GM18870 (cell line): ENCODE measurements at regions not wholly inside any gene's neighbourhood (a gene's known extent, or its start where the extent isn't known, plus 50 kb on each side); places are given as distances from the start of the nearest gene placed in this dataset.
"Not testable (repeated sequence)": the region's sequence is repeated elsewhere in the genome, so short reads cannot be mapped to it uniquely, and the experiment has no call there.

Experiments used
- ATAC-seq: cut with Tn5 transposase; IDR thresholded peaks from one replicate; pipeline ENCODE4 v1.9.1; 2021; ENCODE audit warnings: moderate library complexity; ENCODE audit not compliant: unreplicated experiment

DNA sequence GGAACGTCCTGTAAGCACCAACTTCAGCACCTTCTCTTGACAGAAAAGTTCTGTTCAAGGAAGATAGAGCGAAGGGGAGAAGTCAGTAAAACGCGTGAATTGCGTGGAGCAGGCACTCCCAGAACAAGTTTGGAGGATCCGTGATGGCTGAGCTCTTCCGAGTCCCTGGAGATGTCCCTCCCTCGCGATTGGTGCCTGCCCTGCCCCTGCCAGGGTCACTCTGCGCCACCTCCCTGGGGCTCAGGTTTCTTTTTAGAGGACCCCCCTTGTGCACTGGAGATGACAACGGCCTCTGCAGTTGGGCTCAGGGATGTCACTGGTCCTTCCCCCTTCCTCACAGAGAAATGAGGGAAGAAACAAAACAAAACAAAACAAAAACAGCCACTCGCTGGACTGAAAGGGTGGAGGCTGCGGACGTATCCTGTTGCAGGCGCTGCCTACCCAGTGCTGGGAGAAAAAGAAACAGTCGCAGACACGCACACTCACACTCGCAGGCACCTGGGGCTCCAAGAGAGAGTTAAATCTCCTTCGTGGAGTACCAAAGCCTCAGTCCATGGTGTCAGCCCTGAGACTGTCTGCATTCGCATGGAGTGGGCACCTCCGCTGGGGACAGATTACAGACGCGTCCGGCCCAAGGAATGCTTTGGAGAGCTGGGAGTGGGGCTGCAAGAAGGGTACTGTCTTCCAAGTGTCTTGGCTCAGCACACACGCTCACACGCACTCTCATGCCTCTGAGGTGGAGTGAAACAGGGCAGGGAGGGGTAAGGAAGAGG, 512.7 kb downstream of the SLCO4C1 start:
- no peak for ATAC-seq

DNA sequence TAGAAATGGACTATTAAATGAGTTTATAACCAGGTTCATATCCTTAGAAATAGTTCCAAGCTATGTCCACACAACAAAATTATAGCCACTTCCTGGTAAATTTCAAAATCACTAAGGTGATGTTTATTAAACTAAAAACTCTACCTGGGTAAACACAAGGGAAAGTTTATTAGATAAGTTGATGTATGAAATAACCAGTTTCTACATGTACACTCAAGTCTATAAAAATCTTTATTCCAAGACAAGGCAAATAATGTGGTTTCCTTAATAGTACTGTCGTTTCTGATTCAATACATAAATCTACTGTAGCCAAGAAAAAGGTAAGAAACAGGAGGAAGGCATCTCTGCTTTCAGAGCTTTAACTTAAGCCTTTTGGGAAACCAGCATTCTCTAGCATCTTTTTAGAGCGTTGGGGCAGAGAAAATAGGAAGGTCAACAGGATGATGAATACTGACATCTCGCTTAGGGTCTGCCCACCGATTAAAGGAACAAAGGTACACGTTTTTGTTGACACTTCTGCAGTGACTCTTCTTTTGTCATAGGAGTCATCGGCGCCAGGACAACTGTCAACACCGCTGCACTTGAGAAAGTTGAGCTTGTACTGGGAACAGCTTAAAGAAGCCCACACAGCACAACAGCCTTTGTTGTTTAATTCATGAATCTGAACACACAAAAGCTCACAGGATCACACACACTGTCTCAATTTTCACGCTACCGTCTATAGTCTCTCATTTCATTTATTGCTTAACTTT, 513.6 kb downstream of the SLCO4C1 start:
- no peak for ATAC-seq

GRCh38 chr5:101751105-101751504, 545.0 kb downstream of the SLCO4C1 start:
- ATAC-seq: no peak

DNA sequence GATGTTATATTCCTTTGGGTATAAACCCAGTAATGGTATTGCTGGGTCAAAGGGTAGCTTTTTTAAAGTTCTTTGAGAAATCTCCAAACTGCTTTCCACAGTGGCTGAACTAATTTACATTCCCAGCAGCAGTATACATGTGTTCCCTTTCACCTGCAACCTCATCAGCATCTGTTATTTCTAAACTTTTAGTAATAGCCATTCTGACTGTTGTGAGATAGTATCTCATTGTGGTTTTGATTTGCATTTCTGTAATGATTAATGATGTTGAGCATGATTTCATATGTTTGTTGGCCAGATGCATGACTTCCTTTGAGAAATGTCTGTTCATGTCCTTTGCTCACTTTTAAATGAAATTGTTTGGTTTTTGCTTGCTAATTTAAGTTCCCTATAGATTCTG, 553.1 kb downstream of the SLCO4C1 start:
- peak; percentile 46 for ATAC-seq

- ATAC-seq: no peak
These were observed 567.2 kb downstream of the SLCO4C1 start for GRCh38 chr5:101728933-101729332.

DNA sequence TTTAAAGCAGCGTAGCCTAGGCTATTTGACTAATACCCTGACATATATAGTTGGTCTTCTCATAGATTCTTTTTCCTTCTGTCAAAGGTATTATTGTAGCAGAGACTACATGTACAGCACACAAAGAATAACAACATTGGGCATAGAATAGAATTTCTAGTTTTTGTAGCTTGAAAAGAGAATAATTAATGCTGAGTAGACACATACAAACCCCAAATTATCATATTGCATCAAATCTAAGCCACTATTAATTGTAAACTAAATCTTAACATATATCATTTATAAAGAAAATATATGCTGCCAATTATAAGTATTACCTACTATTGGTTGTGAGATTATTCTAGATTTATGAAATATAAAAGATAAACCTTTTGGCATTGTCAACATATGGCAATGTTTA, 574.5 kb downstream of the SLCO4C1 start:
- no peak for ATAC-seq

GRCh38 chr5:101720033-101720432, 576.1 kb downstream of the SLCO4C1 start:
- ATAC-seq: no peak

DNA sequence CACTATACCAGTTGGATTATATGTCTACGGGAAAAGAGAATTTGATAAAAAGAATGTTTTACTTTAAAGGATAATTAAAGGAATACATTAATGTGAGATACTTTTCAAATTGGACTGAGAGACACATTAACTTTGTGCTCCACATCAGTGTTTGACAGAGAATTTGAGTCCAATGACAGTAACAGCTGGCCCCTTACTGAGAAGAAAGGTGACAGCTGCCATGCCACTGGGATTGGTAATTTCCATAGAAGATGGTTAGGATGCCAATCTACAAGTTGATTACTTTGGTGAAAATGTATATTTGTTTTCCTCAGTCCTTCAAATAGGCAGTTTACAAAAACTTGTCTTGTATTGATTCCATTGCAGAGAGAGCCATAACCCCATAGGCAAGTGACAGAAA, 578.4 kb downstream of the SLCO4C1 start:
- no peak for ATAC-seq

GRCh38 chr5:101716941-101717340, 579.1 kb downstream of the SLCO4C1 start:
- no peak for ATAC-seq

DNA sequence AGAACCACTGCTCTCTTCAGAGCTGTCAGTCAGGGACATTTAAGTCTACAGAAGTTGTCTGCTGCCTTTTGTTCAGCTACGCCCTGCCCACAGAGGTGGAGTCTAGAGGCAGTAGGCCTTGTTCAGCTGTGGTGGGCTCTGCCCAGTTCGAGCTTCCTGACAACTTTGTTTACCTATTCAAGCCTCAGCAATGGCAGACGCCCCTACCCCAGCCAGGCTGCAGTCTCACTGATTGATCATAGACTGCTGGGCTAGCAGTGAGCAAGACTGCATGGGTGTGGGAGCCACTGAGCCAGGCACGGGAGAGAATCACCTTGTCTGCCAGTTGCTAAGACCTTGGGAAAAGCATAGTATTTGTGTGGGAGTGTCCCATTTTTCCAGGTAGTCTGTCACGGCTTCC, 580.3 kb downstream of the SLCO4C1 start:
- ATAC-seq: not testable (repeated sequence)

GRCh38 chr5:101689306-101689705, 606.8 kb downstream of the SLCO4C1 start:
- no peak for ATAC-seq

- no peak for ATAC-seq
These were observed 607.9 kb downstream of the SLCO4C1 start for GRCh38 chr5:101688156-101688555.

DNA sequence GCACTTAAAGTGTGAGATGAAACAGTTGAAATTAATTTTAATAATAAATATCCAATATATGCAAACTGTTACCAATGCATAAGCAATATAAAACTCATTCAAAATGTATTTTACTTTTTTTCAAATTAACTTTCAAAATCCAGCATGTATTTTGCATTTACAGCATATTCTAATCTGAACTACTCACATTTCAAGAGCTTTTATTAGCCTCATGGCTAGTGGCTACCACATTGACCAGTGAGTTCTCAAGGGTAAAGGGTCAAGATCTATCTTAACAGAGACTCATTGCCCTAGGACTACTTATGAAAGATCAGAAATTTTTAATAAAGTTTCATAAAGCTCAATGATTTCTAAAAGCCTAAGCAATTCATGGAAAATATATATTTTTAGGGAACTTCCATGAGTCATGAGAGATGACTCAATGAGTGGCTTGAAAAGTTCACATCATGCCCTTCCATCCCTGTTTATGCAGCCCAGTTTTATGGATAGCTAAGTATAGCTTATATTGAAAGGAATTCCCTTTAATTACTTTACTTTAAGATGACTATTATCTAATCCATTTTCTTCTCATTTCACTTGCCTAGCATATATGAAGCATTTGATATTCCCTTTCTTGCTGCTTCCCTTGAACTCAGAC, 608.6 kb downstream of the SLCO4C1 start:
- ATAC-seq: no peak

- no peak for ATAC-seq
These were observed 609.4 kb downstream of the SLCO4C1 start for GRCh38 chr5:101686536-101687157.

DNA sequence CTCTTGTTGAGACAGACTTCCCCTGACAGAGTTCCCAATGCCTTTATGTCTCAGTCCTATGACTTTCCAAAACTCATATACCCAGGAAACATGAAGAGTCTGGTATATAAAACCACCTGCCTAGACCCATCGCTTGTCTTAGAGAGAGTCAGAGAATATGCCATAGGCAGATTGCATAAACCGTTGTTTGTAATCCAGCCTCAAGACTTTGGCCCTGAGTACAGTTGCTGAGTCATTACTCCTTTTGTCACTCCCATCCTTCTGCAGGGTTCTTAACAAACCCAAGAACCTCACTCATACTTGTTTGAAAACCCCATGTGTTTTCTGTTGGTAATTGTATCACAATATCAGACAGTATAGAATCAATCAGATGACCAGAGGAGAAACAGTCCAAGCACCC, 616.3 kb downstream of the SLCO4C1 start:
- no peak for ATAC-seq

GRCh38 chr5:101678481-101679193, 617.4 kb downstream of the SLCO4C1 start:
- ATAC-seq: peak; percentile 65

GRCh38 chr5:101677961-101678360, 618.1 kb downstream of the SLCO4C1 start:
- ATAC-seq: no peak

GRCh38 chr5:101676646-101677045, 619.4 kb downstream of the SLCO4C1 start:
- no peak for ATAC-seq

GRCh38 chr5:101675510-101676219, 620.4 kb downstream of the SLCO4C1 start:
- ATAC-seq: no peak

GRCh38 chr5:101673120-101673519, 623.0 kb downstream of the SLCO4C1 start:
- no peak for ATAC-seq
